SU-DHL-6 (cell line): ENCODE measurements at regions not wholly inside any gene's neighbourhood (a gene's known extent, or its start where the extent isn't known, plus 50 kb on each side); places are given as distances from the start of the nearest gene placed in this dataset.

Experiments
- EZH2phosphoT487 ChIP-seq: fragments of 200-600 bp; sonication (generic), shearing (Covaris generic); conservative IDR thresholded peaks from 2 replicates; pipeline ENCODE4 v1.6.1; 2018; ENCODE audit warnings: mild to moderate bottlenecking, antibody characterized with exemption, low read length, moderate library complexity, mixed read lengths
- TF ChIP-seq, protein P1 (sequence below): fragments of 200-600 bp; sonication (generic); IDR thresholded peaks from one replicate; pipeline ENCODE4 v1.5.1; 2017; ENCODE audit warnings: antibody characterized with exemption, mild to moderate bottlenecking, low read length, moderate library complexity; ENCODE audit not compliant: insufficient read depth, poor library complexity, severe bottlenecking

DNA sequence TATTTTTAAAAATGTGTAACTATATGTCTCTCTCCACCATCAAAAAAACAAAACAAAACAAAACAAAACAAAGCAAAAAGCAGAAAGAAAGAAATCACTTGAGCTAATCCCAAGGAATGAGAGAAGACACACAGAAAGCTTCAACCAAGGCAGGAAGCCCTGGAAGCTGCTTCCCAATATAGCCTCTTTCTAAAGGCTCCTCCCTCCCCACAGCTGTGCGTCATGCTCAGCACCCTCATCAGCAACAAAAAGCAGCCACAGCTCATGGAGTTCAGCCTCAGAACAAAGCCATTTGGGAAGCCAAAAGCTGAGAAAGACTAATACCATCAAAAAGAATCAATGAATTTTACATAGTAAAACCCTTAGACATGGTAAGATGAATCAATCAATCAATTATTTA is 501.6 kb upstream of the SMIM31 start:
- TF ChIP-seq, protein P1, sequence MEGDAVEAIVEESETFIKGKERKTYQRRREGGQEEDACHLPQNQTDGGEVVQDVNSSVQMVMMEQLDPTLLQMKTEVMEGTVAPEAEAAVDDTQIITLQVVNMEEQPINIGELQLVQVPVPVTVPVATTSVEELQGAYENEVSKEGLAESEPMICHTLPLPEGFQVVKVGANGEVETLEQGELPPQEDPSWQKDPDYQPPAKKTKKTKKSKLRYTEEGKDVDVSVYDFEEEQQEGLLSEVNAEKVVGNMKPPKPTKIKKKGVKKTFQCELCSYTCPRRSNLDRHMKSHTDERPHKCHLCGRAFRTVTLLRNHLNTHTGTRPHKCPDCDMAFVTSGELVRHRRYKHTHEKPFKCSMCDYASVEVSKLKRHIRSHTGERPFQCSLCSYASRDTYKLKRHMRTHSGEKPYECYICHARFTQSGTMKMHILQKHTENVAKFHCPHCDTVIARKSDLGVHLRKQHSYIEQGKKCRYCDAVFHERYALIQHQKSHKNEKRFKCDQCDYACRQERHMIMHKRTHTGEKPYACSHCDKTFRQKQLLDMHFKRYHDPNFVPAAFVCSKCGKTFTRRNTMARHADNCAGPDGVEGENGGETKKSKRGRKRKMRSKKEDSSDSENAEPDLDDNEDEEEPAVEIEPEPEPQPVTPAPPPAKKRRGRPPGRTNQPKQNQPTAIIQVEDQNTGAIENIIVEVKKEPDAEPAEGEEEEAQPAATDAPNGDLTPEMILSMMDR, result no peak
- no peak for TF ChIP-seq EZH2phosphoT487
